HUDEP-2 (cell line): ENCODE measurements at regions not wholly inside any gene's neighbourhood (a gene's known extent, or its start where the extent isn't known, plus 50 kb on each side); places are given as distances from the start of the nearest gene placed in this dataset.

Experiments used
- DNase-seq, 76 experiments: peaks; one replicate each; lab custom pipeline; 2025; ENCODE audit not compliant: unreplicated experiment in 76 of 76; lab: John Stamatoyannopoulos, UW

DNA sequence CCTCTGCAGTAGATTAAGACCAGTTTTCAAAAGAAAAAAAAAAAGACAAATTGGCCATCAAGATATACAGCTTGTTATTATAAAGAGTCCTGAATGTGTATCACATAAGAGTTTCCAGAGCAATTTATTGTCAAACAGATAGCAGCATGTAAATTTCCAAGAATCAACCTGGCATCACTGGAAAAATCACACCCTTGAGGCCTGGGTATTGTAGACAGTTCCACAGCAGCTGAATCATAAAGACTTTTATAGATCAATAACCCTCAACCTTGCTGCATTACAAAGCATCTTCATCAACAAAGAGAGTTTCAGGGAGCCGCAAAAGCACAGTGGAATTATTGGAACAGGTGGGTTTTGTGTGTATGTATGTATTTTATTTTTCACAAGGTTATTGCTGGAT is 94.6 kb upstream of the LRIG3 start:
- no peak for DNase-seq

GRCh38 chr12:59010941-59011340 is 90.6 kb upstream of the LRIG3 start:
- no peak for DNase-seq

DNA sequence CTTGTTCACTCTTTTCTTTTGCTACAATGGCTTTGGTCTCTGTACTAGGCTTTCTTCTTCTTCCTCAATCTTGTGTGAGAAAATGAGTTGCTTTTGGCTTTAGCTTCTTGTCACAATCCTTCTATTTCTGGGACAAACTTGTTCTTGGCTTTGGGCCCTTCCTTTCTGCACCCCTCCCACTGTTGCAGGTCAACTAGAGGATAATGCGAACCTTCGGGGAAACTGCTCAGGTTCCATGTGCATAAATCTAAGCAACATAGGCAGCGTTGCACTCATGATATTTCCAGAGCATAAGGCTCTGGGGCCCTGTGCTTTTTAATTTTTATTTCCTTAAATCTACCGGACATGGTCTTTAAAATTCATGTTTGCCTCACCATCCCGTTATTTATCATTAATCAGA is 89.8 kb upstream of the LRIG3 start:
- no peak for DNase-seq

DNA sequence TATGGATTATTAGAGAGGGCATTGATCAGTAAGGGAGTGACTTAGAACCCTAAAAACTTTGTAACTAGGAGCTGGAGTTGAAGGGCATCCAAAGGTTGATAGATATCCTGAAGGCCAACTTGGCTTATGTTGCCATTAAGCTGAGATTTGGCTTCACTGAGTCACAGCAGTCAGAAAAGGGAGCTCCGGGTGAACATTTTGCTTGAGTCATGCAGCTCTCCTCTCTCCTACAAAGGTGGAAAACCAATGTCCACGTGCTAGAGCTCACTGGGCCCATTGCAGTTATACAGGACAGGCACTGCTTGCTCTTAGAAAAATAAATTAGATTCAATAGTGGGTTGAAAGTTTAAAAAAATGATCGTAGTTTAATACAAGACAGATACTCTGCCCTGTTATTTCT is 87.3 kb upstream of the LRIG3 start:
- DNase-seq, result no peak

GRCh38 chr12:59005193-59005955 is 85.1 kb upstream of the LRIG3 start:
- DNase-seq, result no peak

GRCh38 chr12:59004456-59004855 is 84.2 kb upstream of the LRIG3 start:
- DNase-seq, result no peak

DNA sequence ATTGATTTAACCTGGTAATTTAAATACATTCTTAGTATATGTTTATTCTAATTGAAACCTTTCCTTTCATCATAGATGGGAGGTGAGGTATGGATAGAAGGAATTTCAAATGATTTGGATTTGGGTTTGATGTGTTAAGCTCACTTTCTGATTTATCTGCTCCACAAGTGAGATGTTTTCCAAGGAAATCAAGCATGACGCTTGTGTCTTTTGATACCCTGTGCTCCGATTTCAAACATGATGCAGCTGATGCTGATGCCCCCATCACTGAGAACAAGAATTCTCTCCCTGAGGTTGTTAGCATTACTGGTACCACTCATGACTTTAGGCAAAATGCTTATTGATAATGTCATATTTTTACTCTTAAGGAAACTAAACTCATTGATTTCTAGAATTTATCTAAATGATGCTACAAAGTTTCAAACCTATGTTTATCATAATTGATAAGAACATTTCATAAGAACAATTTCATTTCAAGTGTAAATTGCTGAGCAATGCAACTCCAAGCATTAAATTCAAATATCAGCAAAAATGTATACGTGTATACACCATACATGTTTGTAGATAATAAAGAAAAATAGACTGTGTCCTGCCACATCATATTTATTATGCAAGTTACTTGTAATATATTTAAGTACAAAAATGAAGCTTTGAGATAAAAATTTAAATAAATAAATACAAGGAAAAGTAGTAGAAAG is 75.5 kb upstream of the LRIG3 start:
- DNase-seq, result no peak

DNA sequence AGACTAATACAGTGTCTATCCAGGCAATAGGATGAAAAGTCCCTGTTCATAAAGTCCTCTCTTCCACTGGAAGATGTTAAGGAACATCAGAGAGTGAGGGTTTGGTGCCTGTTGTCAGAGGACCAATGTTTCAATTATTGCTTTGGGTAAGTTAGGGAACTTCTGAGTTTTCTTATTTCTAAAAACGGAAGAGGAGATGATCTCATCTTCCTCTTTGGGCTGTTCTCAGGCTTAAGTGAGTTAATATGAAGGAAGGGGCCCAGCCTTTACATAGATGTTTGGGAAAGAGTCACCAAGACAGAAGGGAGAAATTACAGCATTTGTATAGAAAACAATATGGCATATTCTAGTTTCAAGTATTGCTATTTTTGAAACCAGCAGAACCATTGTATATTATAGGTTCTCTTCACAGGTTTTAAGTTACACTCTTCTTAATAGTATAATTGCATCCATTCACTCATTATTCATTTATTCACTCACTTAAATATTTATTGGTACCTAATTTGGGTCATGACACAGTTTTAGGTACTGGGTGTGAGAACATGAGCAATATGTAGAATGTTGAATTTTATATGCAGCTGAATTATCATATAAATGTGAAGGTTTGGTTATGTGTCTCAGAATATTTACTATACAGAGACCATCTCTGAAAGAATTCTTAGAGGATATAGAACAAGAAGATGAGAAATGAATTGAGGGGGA is 68.5 kb upstream of the LRIG3 start:
- no peak for DNase-seq

- no peak for DNase-seq
Observed at GRCh38 chr12:58981961-58982360, 61.7 kb upstream of the LRIG3 start.

- no peak for DNase-seq
Observed at GRCh38 chr12:58980768-58981167, 60.5 kb upstream of the LRIG3 start.

DNA sequence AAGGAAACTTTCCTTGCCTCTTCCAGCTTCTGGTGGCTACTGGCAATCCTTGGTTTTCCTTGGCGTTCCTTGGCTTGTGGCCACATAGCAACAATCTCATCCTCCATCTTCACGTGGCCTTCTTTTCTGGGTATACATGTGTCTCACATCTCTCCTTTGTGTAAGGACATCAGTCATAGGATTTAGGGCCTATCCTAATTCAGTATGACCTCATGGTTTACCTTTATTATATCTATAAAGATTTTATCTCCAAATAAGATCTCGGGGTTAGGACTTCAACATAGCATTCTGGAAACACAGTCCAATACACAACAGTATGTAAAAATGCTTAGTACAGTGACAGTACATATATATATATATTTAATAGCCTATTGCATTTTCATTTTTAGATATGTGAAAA is 58.4 kb upstream of the LRIG3 start:
- DNase-seq, result no peak

GRCh38 chr12:58977476-58977875 is 57.2 kb upstream of the LRIG3 start:
- no peak for DNase-seq

GRCh38 chr12:58976146-58976545 is 55.8 kb upstream of the LRIG3 start:
- DNase-seq, result no peak
